Renal cortex interstitium (tissue), 11 donors: ENCODE measurements at regions not wholly inside any gene's neighbourhood (a gene's known extent, or its start where the extent isn't known, plus 50 kb on each side); places are given as distances from the start of the nearest gene placed in this dataset.

ENCODE experiments used
- DNase-seq, 11 donors: peaks; one replicate each; pipeline ENCODE4 v3.0.0-alpha.2; 2013; ENCODE audit warnings: low read depth in 9 of 11, low spot score in 4 of 11; ENCODE audit errors: extremely low read depth in 1 of 11

DNA sequence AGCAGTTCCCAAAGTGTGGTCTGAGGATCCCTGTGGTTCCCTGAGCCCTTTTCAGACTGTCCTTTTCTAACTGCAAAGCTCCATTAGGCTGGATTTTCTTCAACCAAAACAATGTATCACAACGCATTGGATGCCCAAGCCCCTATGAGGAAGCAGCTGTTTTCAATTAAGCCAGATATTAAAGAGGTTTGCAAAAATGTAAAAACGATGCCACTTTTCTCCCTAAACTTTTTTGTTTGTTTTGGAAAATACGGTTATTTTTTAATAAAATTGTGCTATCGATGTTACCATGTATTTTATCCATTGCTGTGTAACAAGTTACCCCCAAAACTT is 170.4 kb upstream of the BCOR start:
- DNase-seq, result no peak

DNA sequence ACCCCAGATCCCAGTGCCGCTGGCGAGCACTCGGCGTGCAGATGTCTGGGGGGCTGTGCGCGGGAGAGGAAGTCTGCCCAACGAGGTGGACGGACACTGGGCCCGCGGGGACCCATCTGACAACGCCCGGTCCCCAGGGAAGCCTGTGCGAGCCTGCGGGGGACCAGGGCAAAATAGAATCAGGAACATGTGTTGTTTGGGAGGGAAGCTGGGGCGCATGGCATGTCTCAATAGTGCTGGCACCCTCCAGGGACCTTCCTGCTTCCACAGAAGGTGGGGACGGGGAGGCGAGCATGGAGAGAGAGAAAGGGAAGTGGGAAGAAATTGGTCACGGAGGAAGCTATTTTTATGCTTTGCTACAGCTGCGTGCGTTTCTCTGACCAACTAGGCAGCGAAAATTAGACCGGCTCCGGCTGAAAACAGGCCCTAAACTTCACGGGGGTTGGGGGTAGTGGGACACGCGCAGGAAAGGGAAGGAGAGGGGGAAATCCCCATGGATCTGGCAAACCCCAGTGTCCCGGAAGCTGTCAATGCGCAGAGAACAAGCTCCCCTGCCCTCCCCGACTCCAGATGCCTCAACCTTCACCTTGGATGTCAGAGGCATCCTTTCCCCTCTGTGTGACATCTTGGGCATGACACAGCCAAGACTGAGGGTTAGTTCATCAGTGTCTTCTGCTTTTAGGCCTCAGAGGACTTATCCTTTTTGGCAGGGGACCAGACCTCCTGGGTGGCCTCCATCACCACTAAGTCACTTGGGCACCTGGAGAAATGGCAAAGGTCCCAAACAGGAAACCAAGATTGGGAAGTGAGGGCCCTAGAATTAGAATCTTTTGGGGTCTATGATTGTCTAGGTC is 169.8 kb upstream of the BCOR start:
- no peak for DNase-seq

DNA sequence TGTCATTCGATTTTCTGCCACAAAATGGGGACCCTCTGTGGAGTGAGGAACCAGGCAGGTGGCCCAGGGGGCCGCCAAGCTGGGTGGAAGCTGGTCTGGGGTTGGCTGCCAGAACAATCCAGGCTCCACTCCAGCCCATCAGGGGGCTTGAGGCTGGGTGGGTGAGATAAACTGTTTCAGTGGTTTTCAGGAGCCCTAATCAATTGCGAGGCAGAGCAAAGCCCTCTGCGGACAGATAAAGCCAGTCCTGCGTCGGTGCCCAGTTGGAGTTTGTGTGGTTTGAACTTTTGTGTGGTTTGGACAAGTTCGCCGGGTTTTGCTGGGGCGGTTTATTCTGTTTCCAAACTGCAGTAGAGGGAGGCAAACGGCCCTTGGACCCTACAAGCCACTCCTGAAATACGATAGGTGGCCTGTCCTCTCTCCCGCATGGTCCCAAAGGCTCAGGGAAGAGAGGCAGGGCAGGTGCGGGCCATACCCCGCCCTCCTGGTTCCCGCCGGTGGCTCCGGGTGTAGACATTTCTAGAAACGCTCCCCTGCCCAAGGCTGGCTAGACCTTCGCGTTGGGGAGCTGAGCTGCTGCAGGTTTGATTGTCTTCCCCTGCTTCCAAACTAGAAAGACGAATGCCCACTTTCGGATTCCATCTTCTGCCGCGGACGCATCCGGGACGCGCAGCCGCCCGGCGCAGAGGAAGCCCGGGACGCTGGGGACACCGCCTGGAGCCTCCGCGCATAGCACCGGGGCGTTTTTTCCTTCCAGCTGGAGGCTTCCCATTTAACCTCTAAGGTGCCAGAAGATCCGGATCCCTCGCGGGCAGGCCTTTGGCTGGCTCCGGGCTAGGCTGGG is 169.0 kb upstream of the BCOR start:
- DNase-seq, result peak in 3 of 11 donors; percentile 53 to 62 (median 55)

DNA sequence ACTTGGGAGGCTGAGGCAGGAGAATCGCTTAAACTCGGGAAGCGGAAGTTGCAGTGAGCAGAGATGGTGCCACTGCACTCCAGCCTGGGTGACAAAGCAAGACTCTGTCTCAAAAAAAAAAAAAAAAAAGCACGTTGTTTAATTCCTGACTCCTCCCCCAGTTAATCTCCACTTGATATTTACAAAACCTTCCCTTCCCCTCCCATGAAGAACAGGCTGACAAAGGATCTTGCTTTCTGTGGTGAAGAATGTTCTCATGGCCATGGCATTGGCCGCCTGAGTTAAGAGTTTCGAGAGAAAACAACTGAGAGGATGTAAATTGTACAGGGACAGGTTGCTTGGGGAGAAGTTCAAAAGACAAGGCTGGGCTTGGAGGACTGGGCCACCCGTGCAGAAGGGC is 168.2 kb upstream of the BCOR start:
- no peak for DNase-seq

DNA sequence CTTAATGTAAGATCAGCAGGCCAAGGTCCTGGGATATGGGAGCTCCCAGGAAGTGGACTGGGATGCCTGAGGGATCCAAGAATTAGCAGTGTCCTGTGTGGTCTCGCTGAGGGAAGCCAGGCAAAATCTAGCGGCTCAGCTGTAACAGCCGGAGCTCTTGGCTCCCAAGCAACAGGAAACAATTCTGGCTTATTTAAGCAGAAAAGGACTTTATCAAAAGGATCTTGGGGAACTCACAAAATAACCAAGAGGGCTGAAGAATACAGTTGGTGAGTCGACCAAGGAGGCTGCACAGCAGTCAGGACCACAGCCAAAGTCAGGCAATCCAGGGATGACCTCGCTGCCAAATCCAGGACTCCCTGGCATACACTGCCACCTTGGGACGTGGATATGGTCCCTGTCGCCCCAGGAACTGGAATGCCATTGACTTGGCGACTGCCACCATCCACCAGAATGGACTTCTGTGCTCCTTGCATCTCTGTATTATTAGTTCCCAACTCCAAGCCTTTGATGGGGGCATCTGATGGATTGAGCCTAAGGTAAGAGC is 165.3 kb upstream of the BCOR start:
- DNase-seq, result peak in 1 of 11 donors; percentile 28

DNA sequence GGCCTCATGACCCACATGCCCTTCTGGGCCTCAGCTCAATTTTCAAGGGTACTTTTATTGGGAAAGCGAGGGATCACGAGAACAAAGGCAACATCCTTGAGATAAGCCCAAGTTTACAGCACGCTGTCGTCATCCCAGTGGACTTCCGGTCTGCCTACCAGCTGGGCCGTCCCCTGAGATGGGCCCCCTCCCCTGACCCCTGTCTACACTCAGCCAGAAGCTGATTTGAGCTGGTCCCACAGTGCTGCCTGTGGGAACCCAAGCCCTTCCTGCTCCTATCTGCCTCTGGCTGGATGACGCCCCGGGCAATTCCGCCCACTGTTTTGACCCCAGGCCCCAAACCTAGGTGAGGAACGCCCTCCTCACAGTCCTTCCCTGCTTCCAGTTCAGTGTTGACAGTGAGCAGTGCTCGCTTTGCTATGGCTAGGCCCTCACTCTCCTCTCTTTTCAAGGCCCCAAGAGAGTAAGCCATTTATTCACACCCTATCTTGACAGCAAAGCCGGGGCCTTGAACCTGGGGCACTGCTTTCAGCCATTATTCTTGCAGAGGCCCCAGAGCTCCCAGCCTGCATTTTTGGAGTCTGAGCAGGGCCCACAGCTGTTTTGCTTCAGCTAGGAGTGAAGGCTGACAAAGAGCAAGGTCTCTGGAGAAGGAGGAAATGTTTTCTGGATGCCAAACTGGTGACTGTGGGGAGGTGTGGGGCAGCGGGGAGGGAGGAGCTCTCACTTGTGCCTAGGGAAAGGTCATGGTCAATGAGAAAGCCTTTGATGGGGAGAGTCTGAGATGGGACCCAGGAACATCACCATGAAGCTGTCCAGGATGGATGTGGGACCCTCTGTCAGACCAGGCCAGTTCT is 164.6 kb upstream of the BCOR start:
- peak in 2 of 11 donors; percentile 24 to 64 for DNase-seq

DNA sequence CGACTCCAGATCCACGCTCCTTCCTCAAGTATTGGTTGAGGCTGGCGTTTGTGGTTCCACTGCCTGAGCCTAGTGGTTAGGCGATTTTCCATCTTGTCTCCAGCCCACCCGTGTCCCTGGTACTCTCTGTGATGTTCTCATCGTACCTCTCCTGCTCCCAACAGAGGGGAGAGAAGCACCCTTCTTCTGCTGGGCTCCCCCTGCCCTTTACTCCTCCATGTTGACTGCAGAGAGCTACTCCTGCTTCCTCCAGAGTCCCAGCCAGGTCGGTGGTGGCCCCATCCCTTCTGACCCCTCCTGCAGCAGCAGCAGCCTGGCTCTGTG is 164.0 kb upstream of the BCOR start:
- no peak for DNase-seq

DNA sequence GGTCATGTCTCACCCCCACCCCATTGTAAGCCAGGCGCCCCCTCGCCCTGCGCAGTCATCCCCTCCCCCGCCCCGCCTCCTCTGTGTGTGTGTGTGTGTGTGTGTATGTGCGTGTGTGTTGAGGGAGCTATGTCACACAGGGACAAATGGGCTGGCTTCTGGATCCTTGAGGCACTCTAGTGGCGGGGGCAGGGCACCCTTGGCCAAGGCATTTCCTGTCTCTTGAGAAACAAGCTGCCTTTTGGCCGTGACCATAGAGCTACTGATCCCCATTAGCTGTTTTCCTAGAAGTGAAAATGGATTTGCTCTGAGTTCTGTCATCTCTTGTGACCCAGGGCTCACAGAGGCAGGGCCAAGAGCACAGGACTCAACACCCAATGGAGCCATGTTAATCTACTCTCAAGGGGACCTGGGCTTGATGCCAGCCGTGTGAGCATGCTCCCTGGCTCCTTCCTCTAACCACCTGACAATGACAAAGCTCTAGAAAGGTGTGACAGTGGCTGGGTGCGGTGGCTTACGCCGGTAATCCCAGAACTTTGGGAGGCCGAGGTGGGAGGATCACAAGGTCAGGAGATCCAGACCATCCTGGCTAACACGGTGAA is 162.5 kb upstream of the BCOR start:
- DNase-seq, result no peak

DNA sequence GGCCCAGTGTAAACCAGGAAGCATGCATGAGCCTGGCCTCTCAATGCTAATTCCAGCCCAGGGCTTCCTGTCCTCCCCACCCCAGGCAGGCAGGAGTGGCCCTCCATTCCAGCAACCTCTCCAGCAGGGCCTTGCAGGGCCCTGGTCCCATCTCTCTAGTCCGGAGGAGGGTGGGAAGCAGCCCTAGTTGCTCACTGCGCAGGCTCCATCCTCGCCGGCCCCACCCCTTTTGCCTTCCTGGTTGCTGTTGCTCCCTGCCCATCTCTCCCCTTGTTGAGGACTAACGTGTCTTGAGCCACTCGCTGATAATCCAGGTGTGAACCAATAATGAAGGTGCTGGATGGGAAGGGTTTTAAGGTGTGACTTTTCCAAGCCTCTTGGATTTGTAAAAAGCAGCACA is 161.2 kb upstream of the BCOR start:
- DNase-seq, result no peak

DNA sequence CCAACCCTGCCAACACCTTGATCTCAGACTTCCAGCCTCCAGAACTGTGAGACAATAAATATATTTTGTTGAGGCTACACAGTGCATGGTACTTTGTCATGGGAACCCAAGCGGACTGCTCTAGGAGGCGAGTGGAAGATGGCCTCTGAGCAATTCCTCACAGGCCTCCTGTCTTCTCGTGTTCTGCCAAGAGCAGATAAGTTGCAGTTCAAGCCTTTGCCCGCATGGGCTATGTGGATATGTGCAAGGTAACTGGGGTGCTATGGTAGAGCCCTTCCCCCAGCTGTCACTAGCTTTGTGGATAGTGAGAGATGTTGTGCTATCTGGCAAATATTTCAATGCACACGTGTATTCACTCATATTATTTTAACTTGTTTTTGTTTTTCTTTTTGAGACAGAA is 156.0 kb upstream of the BCOR start:
- DNase-seq, result no peak

DNA sequence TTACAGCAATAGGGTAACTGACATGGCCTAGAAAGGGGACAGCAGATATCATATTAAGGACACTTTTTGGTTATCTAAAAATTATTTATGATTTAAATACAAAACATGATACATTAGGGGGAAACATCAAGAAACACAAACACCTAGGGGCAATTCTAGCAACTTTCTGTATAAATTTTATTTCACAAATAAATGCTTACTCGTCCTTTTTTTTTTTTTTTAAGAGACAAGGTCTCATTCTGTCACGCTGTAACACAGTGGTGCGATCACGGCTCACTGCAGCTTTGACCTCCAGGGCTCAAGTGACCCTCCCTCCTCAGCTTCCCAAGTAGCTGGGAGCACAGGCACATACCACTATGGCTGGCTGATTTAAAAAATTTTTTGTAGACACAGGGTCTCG is 151.8 kb upstream of the BCOR start:
- no peak for DNase-seq

DNA sequence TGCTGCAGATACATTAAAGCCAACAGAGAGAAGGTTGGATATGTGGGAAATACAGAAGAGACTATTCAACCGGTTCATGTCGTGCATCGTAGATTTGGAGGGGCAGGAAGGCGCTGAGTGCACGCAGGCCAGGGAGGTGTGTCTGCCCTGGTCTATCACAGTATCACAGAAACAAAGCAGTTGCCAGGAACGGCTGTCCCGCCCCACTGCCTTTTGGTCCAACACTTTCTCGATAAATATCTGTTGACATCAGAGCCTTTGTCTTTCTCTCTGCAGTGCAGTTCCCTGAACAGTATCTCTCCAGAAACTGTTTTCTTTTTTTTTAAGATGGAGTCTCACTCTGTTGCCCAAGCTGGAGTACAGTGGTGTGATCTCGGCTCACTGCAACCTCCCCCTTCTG is 151.1 kb upstream of the BCOR start:
- no peak for DNase-seq

DNA sequence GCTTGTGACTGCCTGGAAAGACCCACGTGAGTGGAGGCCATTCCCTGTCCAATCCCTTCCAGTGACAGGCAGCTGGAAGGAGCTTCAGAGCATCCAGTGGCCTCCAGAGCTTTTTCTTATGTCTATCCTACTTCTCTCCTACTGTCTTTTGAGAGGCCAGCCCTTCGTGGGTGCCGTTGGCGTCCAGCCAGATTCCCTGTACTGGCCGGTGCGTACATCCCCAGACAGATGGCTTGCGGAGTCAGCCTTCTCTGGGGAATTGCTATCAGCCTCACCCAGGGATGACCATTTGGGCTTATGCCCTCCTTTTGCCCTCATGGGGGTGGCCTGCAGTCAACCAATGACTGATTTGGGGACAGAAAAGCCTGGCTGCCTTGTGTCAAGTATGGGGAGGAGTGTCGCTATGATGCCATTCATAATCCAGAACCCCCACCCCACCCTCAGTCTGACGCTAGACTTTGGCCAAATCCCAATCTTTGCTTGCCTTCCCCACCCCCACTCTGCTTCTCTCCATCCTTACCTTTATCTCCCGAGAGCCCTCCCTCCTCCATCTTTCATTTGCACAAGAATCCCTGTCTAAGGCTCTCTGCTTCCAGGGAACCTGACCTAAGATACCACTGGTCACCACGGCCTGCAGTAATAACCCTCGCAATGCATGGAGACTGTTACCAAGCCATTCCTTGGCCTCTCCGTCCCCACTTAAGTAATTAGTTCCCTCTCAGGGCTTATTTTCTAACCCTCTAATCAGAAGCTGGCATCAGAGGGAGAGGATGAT is 150.3 kb upstream of the BCOR start:
- no peak for DNase-seq

DNA sequence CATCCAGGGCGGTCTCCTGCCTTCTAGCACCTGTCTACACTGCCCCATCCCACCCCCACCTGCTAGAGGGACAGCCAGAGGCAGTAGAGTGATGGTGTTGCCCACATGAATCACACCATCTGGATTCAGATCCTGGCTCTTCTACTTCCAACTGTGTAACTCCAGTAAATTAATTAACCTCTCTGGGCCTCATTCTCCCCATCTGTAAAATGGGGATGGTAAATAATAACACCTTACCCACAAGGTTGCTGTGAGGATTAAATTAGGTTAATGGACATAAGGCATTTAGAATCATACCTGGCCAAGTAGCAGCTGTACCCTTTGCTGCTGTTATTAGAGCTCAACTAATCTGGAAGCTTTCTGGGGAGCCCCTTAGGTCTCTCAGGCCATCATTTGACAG is 149.6 kb upstream of the BCOR start:
- DNase-seq, result no peak

DNA sequence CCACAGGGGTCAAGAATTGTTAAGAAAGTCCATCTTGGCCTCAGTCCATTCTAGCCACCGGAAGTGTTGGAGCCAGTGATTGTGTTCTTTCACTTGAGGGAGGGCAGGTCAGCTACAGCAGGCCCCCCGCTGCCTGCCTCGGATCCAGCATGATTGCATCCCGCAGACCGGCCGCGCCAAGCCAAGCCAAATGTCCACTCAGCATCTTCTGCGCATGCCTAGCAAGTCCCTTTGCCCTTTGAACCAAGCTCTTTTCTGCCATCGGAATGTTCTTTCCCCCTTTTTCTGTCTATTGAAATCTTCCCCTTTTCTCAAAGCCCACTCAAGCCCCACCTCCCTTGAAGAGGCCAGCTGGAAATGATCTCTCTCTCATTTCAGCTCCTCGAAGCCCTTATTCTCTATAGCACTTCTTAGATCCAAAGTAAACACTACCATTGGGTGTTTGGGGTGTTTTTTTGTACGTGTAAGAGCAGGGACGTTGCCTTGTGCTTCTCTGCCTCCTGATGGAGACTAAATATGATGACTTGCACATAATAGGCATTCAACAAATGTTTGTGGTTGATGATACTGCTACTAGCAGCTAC is 147.8 kb upstream of the BCOR start:
- peak in 5 of 11 donors; percentile 18 to 62 (median 57) for DNase-seq

DNA sequence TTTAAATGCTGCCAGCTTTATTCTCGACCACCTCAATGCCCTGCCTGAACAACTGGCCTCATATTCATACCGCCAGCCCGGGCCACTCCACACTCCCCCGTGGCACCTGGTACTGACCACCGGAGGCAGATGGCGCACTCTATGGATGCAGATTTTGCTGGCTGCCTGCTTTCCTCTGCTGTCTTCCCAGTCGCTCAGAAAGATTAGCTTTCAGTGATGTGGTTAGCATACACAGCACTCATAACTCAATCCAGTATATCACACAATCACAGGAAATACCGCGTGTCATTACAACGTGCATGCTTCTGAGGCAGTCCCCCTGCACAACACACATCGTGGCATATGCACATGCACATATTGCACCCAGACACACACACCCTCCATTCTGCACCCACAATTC is 147.2 kb upstream of the BCOR start:
- peak in 2 of 11 donors; percentile 10 to 35 for DNase-seq

DNA sequence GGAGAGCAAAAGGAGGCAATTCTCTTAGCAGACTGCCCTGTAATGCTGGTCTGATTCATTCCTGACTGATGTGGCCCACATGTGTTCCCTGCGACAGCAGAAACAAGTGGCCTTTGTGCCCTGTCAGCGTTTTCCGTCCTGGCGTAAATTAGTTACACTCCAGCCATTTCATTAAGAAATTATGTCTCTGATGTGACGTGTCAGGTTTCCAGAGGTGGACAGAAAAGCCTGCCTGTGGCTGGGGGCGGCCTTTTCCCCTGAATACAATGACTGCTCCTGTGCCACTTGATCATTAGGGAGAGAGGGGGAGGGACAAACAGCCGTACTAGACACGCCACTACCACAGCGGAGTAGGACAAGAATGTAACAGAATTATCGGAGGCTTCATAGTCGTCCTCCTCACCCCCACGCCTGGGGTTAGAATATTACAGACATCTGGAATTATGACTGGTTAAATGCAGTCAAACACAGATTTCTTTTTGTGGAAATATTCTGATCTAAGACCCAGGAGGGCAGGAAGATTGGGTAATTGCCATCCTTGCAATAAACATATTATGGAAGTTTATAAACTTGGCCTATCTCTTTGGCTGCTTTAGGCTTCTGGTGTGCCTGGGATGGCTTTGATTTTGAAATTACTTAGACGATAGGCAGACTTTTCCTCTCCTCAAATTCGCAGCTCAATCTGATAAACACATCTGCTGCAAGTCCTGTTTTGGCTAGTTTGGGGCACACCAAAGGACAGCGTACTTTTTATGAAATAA is 146.2 kb upstream of the BCOR start:
- DNase-seq, result no peak
